Subcutaneous abdominal adipose tissue (tissue), 5 donors: ENCODE measurements at regions not wholly inside any gene's neighbourhood (a gene's known extent, or its start where the extent isn't known, plus 50 kb on each side); places are given as distances from the start of the nearest gene placed in this dataset.

Experiments
- H3K27ac ChIP-seq: one replicate; pipeline ENCODE4 v1.7.0; 2013; ENCODE audit warnings: low read depth, mild to moderate bottlenecking, inconsistent platforms, low read length, moderate library complexity
- H3K27me3 ChIP-seq, 5 donors: one replicate each; pipeline ENCODE4 v1.7.0; 2013; ENCODE audit warnings: low read length in 5 of 5, inconsistent platforms in 1 of 5; ENCODE audit not compliant: control insufficient read depth in 5 of 5, insufficient read depth in 4 of 5
- H3K36me3 ChIP-seq, 5 donors: one replicate each; pipeline ENCODE4 v1.7.0; 2013; ENCODE audit warnings: low read length in 5 of 5; ENCODE audit not compliant: control insufficient read depth in 5 of 5, insufficient read depth in 5 of 5
- H3K4me1 ChIP-seq, 5 donors: one replicate each; pipeline ENCODE4 v1.7.0; 2013; ENCODE audit warnings: low read length in 5 of 5, mild to moderate bottlenecking in 3 of 5, moderate library complexity in 1 of 5; ENCODE audit not compliant: control insufficient read depth in 5 of 5, insufficient read depth in 5 of 5
- H3K4me3 ChIP-seq, 5 donors: one replicate each; pipeline ENCODE4 v1.7.0; 2013; ENCODE audit warnings: low read length in 5 of 5, low read depth in 1 of 5
- H3K9ac ChIP-seq, 5 donors: one replicate each; pipeline ENCODE4 v1.7.0; 2013; ENCODE audit warnings: low read length in 5 of 5, mild to moderate bottlenecking in 4 of 5, moderate library complexity in 3 of 5
- H3K9me3 ChIP-seq, 5 donors: one replicate each; pipeline ENCODE4 v1.7.0; 2013; ENCODE audit warnings: low read length in 5 of 5; ENCODE audit not compliant: control insufficient read depth in 5 of 5
- donor health status: healthy.
- donor health status: healthy.
- donor health status: healthy.
- donor health status: healthy.
- donor health status: healthy.

GRCh38 chr16:63980763-63981162 is 1141.1 kb downstream of the CDH11 start:
- H3K4me1 ChIP-seq: no peaks in the 10 kb centered on the region
- H3K4me3 ChIP-seq: no peak overlapping the region
- no peak overlapping the region for H3K9ac ChIP-seq
- H3K27me3 ChIP-seq: no peaks in the 10 kb centered on the region
- H3K36me3 ChIP-seq: no peaks in the 10 kb centered on the region
- H3K27ac ChIP-seq: no peak overlapping the region
- H3K9me3 ChIP-seq: peaks cover 0 to 3% (median 0%) of the 10 kb centered on the region in 5 donors

- no peaks in the 10 kb centered on the region for H3K36me3 ChIP-seq
- H3K9me3 ChIP-seq: peaks cover 0 to 3% (median 0%) of the 10 kb centered on the region in 5 donors
- no peaks in the 10 kb centered on the region for H3K4me1 ChIP-seq
- no peak overlapping the region for H3K27ac ChIP-seq
- H3K4me3 ChIP-seq: no peak overlapping the region
- H3K27me3 ChIP-seq: no peaks in the 10 kb centered on the region
- no peak overlapping the region for H3K9ac ChIP-seq
Observed at GRCh38 chr16:63978240-63978639, 1143.6 kb downstream of the CDH11 start.

GRCh38 chr16:63976345-63976744 is 1145.5 kb downstream of the CDH11 start:
- no peak overlapping the region for H3K9ac ChIP-seq

GRCh38 chr16:63975669-63976068 is 1146.2 kb downstream of the CDH11 start:
- Histone ChIP-seq H3K4me3 (no peak overlapping the region), H3K9ac (no peak overlapping the region), H3K27me3 (no peaks in the 10 kb centered on the region), H3K36me3 (no peaks in the 10 kb centered on the region), H3K4me1 (no peaks in the 10 kb centered on the region), H3K9me3 (peaks cover 0 to 3% (median 0%) of the 10 kb centered on the region in 5 donors), H3K27ac (no peak overlapping the region)

More at GRCh38 chr16:63976345-63976744, 1145.5 kb downstream of the CDH11 start:
- Histone ChIP-seq H3K27me3 (no peaks in the 10 kb centered on the region), H3K4me3 (no peak overlapping the region), H3K9me3 (peaks cover 0 to 3% (median 0%) of the 10 kb centered on the region in 5 donors), H3K36me3 (no peaks in the 10 kb centered on the region), H3K4me1 (no peaks in the 10 kb centered on the region), H3K27ac (no peak overlapping the region)

- Histone ChIP-seq H3K27me3 (no peaks in the 10 kb centered on the region), H3K9me3 (no peaks in the 10 kb centered on the region), H3K9ac (no peak overlapping the region), H3K27ac (no peak overlapping the region), H3K36me3 (no peaks in the 10 kb centered on the region), H3K4me3 (no peak overlapping the region), H3K4me1 (no peaks in the 10 kb centered on the region)
Observed at GRCh38 chr16:63967966-63968365, 1153.9 kb downstream of the CDH11 start.

GRCh38 chr16:63960321-63960720 is 1161.5 kb downstream of the CDH11 start:
- Histone ChIP-seq H3K9me3 (no peaks in the 10 kb centered on the region), H3K4me1 (no peaks in the 10 kb centered on the region), H3K27ac (no peak overlapping the region), H3K4me3 (no peak overlapping the region), H3K36me3 (no peaks in the 10 kb centered on the region), H3K9ac (no peak overlapping the region), H3K27me3 (no peaks in the 10 kb centered on the region)

GRCh38 chr16:63947022-63947421 is 1174.8 kb downstream of the CDH11 start:
- Histone ChIP-seq H3K4me1 (no peaks in the 10 kb centered on the region), H3K27me3 (no peaks in the 10 kb centered on the region), H3K27ac (no peak overlapping the region), H3K36me3 (no peaks in the 10 kb centered on the region), H3K9me3 (no peaks in the 10 kb centered on the region), H3K4me3 (no peak overlapping the region), H3K9ac (no peak overlapping the region)

GRCh38 chr16:63945806-63946205 is 1176.1 kb downstream of the CDH11 start:
- Histone ChIP-seq H3K9ac (no peak overlapping the region), H3K36me3 (no peaks in the 10 kb centered on the region), H3K9me3 (no peaks in the 10 kb centered on the region)

GRCh38 chr16:63943566-63943965 is 1178.3 kb downstream of the CDH11 start:
- H3K4me1 ChIP-seq: no peaks in the 10 kb centered on the region
- H3K9ac ChIP-seq: no peak overlapping the region
- H3K9me3 ChIP-seq: no peaks in the 10 kb centered on the region
- no peaks in the 10 kb centered on the region for H3K36me3 ChIP-seq
- no peaks in the 10 kb centered on the region for H3K27me3 ChIP-seq
- H3K27ac ChIP-seq: no peak overlapping the region
- no peak overlapping the region for H3K4me3 ChIP-seq

More at GRCh38 chr16:63945806-63946205, 1176.1 kb downstream of the CDH11 start:
- H3K4me3 ChIP-seq: no peak overlapping the region
- H3K4me1 ChIP-seq: no peaks in the 10 kb centered on the region
- no peak overlapping the region for H3K27ac ChIP-seq
- no peaks in the 10 kb centered on the region for H3K27me3 ChIP-seq

- H3K9ac ChIP-seq: no peak overlapping the region
- no peak overlapping the region for H3K4me3 ChIP-seq
- H3K4me1 ChIP-seq: no peaks in the 10 kb centered on the region
- no peaks in the 10 kb centered on the region for H3K9me3 ChIP-seq
- no peaks in the 10 kb centered on the region for H3K36me3 ChIP-seq
- H3K27ac ChIP-seq: no peak overlapping the region
- no peaks in the 10 kb centered on the region for H3K27me3 ChIP-seq
Observed at GRCh38 chr16:63938661-63939060, 1183.2 kb downstream of the CDH11 start.

GRCh38 chr16:63933841-63934240 is 1188.0 kb downstream of the CDH11 start:
- Histone ChIP-seq H3K36me3 (no peaks in the 10 kb centered on the region), H3K27me3 (no peaks in the 10 kb centered on the region), H3K9ac (no peak overlapping the region), H3K27ac (no peak overlapping the region), H3K9me3 (peaks cover 0 to 8% (median 0%) of the 10 kb centered on the region in 5 donors), H3K4me3 (no peak overlapping the region), H3K4me1 (no peaks in the 10 kb centered on the region)
